ENCODE measurements at regions not wholly inside any gene's neighbourhood (a gene's known extent, or its start where the extent isn't known, plus 50 kb on each side); places are given as distances from the start of the nearest gene placed in this dataset.

DNA sequence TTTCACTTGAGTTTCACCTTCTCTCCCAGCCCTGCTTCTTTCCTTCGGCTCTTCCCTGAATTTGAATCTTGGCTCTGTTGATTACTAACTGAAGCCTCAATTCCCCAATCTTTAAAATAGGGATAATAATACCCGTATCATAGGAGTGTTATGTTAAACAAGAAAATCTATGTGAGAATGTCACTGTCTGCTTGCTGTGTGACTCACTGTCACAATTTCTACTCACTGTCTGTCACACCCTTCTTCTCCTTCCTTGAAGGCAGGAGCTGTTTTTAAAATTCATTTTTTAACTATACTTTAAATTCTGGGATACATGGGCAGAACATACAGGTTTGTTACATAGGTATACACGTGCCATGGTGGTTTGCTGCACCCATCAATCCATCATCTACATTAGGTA, 141.6 kb upstream of the CXCR4 start:
- Histone ChIP-seq H3K56ac (ENCODE audit: insufficient read length, low read depth, low read length) (no peak overlapping the region), H3K23me2 (ENCODE audit: insufficient read length, low read depth, low read length, poor library complexity, severe bottlenecking) (no peaks in the 10 kb centered on the region)
- TF ChIP-seq CTCF (conservative IDR thresholded peaks at IDR 0.05) = no peak

More for the DNA sequence above, 141.6 kb upstream of the CXCR4 start:
- Histone ChIP-seq H3K27ac (ENCODE audit: insufficient read length, low read depth, low read length) (no peak overlapping the region), H2BK120ac (ENCODE audit: low read depth, low read length, poor library complexity, severe bottlenecking) (no peak overlapping the region), H4K5ac (ENCODE audit: insufficient read length, low read depth, low read length) (no peak overlapping the region), H2BK12ac (ENCODE audit: insufficient read length, low read depth, low read length) (no peak overlapping the region), H2AK5ac (ENCODE audit: insufficient read length, low read length) (no peak overlapping the region), H3K9ac (ENCODE audit: extremely low read depth, insufficient read length, low read length) (no peak overlapping the region), H3K14ac (ENCODE audit: insufficient read depth, low read length) (no peak overlapping the region), H3K79me1 (ENCODE audit: insufficient read depth, low read depth, low read length, poor library complexity, severe bottlenecking) (no peaks in the 10 kb centered on the region), H3K4ac (ENCODE audit: low read depth, low read length) (no peak overlapping the region), H4K91ac (ENCODE audit: insufficient read length, low read depth, low read length) (no peak overlapping the region), H3K27me3 (ENCODE audit: insufficient read depth, low read length) (no peaks in the 10 kb centered on the region), H2AFZ (ENCODE audit: low read length) (no peak overlapping the region), H4K20me1 (ENCODE audit: control insufficient read depth, insufficient read depth, insufficient read length) (no peaks in the 10 kb centered on the region), H2BK20ac (ENCODE audit: low read depth, low read length, poor library complexity, severe bottlenecking) (no peak overlapping the region), H2BK5ac (ENCODE audit: insufficient read length, low read length) (no peak overlapping the region), H4K8ac (replicated peaks; ENCODE audit: insufficient read length, low read depth, low read length) (no peak overlapping the region), H3K79me2 (ENCODE audit: insufficient read depth, low read length) (no peaks in the 10 kb centered on the region), H3K9me3 (ENCODE audit: control insufficient read depth, low read depth, low read length) (no peaks in the 10 kb centered on the region), H3K4me1 (ENCODE audit: insufficient read depth, low read length) (no peaks in the 10 kb centered on the region), H2BK15ac (ENCODE audit: low read depth, low read length) (no peak overlapping the region), H3T11ph (ENCODE audit: low read length) (no peak overlapping the region), H3K18ac (ENCODE audit: insufficient read length, low read depth, low read length) (no peak overlapping the region), H3K4me2 (ENCODE audit: insufficient read depth, insufficient read length, low read length) (no peak overlapping the region), H3K23ac (ENCODE audit: insufficient read length, low read depth, low read length) (no peak overlapping the region)
- Mint-ChIP-seq H3K27me3 (ENCODE audit: low read depth) (no peaks in the 10 kb centered on the region; the same call in none of the 2 replicates), H3K27ac (no peak overlapping the region), H3K9me3 (peaks cover 6 to 7% of the 10 kb centered on the region in 2 experiments), H3K4me1 (no peaks in the 10 kb centered on the region), H3K36me3 (ENCODE audit: insufficient read depth in 1 of 3, low read depth in 3 of 3) (peaks cover 0 to 5% (median 0%) of the 10 kb centered on the region in 3 experiments; a peak in 4 of 7 replicates), H3K4me3 (no peak overlapping the region)
- no CpG with 5 or more reads among the region's 3 CpGs for WGBS (ENCODE audit: extremely low coverage, insufficient read length, low lambda C conversion rate)
- no peak for DNase-seq
